HG03571 (cell line): ENCODE measurements at regions not wholly inside any gene's neighbourhood (a gene's known extent, or its start where the extent isn't known, plus 50 kb on each side); places are given as distances from the start of the nearest gene placed in this dataset.

Experiments used
- ATAC-seq: cut with Tn5 transposase; IDR thresholded peaks from one replicate; pipeline ENCODE4 v1.9.1; 2021; ENCODE audit not compliant: unreplicated experiment

DNA sequence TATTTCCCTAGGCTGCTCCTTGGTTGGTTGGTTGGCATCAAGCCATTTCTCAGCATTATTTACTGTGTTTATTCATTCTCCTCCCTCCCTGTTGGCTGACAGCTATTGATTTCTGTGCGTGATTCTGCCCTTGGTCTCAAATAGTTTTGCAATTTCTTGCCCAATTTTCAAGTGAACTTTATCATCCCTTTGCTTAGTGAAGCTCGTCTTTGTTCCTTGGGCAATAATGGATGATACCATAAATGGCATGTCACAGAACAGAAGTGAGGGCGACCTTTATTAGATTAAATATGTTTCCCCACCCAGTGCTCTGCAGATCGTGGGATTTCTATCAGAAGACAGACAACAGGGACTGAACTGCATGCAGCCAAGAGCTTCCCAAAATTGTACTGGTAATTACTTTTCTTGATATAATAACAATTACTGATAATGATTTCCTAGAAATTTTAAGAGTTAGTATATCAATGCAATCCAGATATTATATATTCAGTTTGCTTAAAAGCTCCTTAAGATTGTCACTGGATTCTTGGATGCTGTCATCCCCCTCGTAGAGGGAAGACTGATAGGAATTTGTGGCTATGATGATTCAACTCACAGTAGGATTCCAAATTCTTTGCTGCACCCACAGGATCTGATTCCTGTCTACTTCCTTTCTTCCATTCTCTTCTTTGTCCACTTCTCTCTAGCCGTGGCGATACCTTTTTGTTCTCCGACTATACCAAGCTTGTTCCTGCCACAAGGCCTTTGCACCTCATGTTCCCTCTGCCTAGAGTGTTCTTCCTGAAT lies 122.1 kb upstream of the KAZN start:
- no peak for ATAC-seq

DNA sequence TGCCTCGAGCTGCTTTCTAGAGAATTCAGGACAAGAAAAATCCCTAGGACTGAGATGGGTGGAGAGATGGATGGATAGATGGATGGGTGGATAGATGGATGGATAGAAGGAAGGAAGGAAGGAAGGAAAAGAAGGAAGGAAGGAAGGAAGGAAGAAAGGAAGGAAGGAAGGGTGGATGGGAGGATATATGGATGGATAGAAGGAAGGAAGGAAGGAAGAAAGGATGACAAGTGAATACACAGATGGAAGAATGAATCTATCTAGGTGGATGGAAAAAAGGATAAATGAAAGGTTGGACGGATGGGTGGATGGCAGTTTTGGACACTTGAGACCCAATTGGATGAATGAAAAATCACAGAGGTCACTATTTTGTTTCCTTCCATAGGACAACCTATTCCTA lies 120.4 kb upstream of the KAZN start:
- no peak for ATAC-seq

DNA sequence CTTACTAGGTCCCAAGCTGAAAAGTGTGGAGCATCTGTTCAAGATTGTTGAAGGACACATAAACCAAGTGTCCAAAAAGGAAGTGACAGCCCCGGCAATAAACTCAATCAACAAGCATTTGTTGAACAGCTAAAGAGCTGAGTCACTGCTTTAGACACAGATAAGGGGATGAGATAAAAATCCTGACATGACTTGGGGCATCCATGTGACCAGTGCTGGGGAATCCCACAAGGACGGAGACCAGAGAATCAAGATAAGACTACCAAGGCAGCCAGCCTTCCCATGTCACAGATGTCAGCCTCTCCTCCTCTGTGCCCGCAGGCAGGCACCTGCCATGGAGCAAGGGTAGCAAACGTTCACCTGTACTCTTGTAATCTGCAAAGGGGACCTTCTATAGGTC lies 118.6 kb upstream of the KAZN start:
- no peak for ATAC-seq

DNA sequence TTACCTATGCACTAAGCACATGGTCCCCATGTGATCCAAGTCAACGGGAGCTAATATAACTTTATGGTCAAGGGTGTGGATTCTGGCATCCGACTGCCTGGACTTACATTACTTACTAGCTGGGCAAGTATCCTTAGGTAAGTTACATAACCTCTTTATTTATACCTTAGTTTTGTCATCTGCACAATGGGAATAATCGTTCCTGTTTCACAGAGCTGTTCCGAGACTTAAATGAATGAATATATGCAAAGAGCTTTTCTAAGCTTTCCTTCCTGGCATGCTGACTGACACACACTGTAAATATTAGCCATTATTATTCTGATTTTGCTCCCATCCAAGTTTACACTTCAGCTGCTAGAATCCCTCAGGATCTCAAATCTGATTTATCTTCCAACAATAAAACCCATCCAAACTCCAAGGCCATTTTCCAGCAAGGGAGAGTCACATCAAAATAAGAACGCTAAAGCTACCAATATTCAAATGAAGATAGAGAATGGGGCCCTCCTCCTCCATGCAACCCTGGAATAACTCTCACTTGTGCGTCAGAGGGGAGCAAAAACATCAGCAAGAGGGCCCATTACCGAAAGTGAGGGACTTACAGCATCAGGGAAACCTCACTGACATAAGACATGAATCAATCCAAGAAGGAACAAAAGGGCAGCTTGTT lies 115.6 kb upstream of the KAZN start:
- no peak for ATAC-seq

DNA sequence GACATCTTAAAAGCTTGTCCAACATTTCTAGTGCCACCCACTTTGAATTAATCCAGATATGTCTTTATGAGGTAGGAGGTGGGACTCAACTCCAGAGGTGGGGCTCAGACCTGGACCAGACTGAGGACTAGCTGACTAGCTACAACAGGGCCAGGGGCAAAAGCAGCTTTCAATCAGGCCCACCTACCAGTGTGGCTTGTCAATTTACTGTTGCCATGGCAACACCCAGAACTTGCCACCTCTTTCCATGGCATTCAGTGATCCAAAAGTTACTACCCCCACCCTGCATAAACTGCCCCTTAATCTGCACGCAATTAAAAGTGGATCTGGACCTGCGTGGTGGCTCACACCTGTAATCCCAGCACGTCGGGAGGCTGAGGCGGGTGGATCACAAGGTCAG lies 113.2 kb upstream of the KAZN start:
- ATAC-seq: no peak

DNA sequence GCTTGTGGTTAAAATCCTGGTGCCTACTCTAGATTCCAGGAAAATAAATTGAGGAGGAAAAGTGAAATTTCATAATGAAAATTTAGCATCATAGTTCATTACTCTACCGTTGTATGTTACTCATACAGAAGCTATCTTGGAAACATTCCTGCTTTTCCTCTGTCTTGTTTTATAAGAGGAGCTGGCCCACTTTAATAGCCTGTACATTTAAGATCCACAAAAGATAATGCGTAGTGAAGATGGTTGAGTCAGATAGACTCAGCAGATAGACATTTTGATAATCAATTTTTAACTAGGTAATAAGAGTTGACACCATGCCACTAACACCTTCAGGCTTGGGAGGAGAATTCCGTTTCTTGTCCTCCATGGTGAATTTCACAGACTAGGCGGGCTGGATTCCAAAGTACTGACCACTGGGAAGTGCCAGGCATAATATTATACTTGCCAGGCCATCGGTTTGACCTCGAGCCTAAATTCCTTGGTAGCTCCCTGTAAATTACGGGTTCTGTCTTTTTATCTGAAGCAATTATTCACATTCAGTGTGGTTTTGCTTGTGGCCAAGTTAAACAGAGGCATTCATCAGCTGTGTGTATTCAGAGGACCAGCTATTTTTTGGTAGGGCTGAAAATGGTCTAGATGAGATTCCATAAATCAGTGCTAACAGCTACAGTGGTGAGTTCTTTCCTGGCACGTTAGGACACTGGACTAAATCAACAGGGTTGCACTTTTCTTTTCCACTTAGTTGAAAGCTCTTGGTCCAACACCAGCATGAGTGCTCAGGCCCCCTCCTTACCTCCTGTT lies 111.9 kb upstream of the KAZN start:
- ATAC-seq: no peak

GRCh38 chr1:14487671-14488070 lies 110.8 kb upstream of the KAZN start:
- no peak for ATAC-seq

DNA sequence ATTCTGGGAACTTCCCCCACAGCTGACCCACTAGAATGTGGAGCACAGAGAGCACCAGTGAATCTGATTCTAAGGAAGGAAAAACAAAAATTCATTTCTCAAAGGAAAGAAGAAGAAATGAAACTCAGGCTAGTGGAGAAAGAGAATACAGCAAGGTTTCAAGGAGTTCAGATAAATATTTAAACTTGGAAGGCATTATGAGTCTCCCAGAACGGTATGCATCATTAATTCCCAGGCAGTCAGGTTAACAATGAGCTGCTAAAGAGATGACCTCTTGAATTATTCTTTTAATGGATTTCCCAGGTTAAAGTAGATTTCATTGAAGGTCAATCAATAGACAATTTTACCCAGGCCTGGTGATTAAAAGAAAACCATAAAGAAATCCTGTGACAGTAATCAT lies 103.6 kb upstream of the KAZN start:
- ATAC-seq: no peak

GRCh38 chr1:14495381-14495780 lies 103.1 kb upstream of the KAZN start:
- no peak for ATAC-seq

DNA sequence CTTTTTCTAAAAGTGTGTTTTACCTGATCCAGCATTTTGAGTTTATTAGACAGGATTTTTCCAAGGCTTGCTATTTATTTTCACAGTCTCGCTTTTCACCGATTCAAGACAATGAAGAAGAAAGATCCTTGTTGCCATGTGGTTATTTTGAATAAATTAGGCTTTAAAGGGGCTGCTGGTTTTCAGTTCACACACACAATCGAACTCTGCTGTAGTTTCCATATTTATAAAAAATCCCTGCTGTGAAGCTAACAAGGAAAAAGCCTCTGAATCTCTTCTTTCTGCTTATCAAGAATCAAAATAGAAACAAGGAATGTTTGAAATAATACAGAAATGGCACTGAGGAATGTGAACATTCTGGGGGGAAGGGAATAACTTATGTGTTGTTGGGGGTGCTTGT lies 102.5 kb upstream of the KAZN start:
- no peak for ATAC-seq

GRCh38 chr1:14498839-14499238 lies 99.6 kb upstream of the KAZN start:
- no peak for ATAC-seq

- no peak for ATAC-seq
Measured at GRCh38 chr1:14499312-14500040, 99.0 kb upstream of the KAZN start.

DNA sequence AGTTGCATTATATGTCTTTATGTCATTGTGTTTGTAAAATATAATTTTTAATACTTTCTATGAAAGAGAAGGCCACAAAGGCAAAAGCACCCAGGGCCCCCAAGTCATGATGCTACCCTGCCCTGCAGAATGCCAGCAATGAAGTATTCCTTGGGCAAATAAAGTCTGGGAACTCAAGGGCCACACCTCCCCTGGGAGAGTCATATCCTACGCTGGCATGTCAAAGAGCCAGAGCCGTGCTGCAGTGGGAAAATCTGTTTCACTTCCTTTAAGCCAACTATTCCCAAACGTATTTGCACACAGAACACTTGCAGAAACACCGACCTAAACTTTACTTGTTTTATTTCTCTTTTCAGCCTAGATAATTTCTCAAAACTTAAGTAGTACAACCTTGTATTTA lies 98.4 kb upstream of the KAZN start:
- ATAC-seq: no peak

DNA sequence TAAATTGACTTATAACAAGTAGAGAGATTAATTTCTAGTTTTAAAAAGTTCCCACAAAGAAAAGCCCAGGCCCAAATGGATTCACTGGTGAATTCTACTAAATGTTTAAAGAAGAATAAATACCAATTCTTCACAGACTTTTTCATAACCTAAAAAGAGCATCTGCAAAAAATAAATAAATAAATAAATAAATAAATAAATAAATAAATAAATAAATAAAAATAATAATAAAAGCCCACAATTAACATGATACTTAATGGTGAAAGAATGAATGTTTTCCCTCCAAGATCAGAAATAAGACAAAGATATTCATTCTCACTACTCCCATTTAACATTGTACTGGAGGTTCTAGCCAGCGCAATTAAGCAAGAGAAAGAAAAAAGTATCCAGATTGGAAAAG lies 97.6 kb upstream of the KAZN start:
- no peak for ATAC-seq

DNA sequence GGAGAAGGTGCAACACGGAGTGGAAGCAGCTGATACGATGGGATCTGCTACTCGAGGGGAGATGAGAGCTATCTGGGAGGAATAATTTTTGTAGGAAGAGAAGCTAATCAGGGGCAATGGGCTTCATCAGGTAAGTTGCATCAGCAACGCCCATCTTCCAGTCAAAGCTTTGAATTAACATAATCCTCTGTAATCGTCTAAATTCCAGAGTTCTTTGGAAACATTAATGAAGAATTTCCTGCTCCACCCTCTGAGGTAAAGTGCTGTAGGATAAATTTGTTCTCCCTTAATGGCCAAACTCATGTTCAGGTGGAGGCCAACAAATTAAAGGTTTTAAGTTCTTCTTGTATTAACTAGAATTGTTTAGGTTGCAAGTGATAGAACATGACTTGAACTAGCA lies 94.0 kb upstream of the KAZN start:
- no peak for ATAC-seq

DNA sequence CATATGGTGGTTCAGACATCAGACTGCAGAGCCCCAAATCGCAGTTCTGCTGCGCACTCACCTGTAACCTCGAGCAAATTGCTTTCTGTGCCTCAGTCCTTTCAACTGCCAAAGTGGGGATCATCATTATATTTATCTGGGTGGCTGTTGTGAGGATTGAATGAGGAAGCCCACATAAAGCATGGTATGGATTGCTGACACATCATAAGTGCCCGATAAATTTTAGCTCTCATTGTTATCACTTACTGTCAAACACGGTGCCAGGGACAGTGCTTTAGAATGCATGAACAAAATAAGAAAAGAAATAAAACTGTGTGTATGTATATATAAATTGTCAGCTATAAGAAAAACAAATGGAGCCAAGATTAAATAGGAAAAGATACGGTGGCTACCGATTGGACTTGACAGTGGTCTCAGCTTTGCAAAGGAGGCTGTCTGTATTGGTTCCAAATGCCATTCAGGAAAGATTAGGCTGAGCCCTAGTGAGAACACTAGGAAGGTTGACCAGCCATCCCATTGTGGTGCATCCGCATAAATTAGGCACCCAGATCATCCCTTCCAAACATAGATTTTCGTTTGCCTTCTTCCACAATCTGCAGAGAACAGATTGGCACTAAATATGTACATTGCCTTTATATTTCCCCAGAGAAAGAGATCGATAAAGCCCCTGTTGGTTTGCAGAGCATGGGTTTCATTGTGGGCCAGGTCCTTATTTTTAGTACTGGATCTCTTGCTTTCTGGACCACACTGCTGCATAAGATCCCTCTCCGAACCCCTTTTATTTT lies 91.8 kb upstream of the KAZN start:
- no peak for ATAC-seq

- no peak for ATAC-seq
Measured at GRCh38 chr1:14507262-14507661, 91.2 kb upstream of the KAZN start.

DNA sequence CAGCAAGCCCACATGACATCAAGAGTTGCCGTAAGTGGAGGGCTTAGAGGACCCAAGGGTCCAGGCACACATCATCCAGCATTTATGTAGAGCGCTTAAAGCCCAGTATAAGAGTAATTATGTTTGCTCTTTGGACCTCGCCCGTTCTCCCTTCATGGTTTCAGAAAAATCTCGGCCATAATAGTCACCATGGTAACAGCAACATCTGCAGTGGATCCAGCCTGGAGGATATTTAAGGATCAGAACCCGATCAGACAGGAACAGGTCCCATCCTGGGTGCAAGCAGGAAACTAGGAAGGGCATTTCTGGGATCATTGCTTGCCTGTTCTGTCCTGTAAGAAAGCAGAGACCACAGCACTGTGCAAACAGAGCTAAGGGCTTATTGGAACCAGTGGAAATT lies 89.9 kb upstream of the KAZN start:
- ATAC-seq: no peak

GRCh38 chr1:14511166-14511680 lies 87.3 kb upstream of the KAZN start:
- no peak for ATAC-seq
